ENCODE measurements at regions not wholly inside any gene's neighbourhood (a gene's known extent, or its start where the extent isn't known, plus 50 kb on each side); places are given as distances from the start of the nearest gene placed in this dataset.
"Not testable (repeated sequence)": the region's sequence is repeated elsewhere in the genome, so short reads cannot be mapped to it uniquely, and the experiment has no call there.

DNA sequence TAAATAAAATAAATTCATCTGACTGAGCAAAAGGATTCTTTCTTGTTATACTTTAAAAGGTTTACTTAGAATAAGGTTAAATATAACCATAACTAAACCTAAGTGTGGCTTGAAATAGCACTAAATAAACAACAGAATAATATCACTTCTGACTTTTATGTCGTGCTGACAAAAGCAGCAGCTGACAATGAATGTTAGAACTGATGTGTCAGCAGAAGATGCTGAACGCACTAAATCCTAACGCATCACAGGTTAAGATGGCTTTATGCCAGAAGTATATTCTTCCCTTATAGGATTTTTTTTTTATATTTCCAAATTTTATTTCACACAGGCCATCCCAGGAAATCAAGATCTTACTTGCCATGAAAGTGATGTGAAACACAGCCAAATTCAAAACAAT is 558.3 kb upstream of the NBEA start:
- Histone ChIP-seq H3K9ac (replicated peaks; ENCODE audit: extremely low read depth, insufficient read depth, low read length) (no peak overlapping the region), H3K36me3 (ENCODE audit: control insufficient read depth in 2 of 2, extremely low read depth in 1 of 2, insufficient read depth in 2 of 2, low read length in 2 of 2) (no peaks in the 10 kb centered on the region), H3K27me3 (ENCODE audit: control insufficient read depth in 2 of 2, insufficient read depth in 2 of 2, low read length in 2 of 2) (no peaks in the 10 kb centered on the region), H3K4me2 (ENCODE audit: insufficient read depth, low read length) (no peak overlapping the region), H3K4me3 (replicated peaks in 1 of 3; ENCODE audit: insufficient read depth in 1 of 3, low read depth in 1 of 3, low read length in 3 of 3) (no peak overlapping the region), H3K79me2 (ENCODE audit: control insufficient read depth, insufficient read depth, low read length) (no peaks in the 10 kb centered on the region), H2AFZ (ENCODE audit: low read depth, low read length) (no peak overlapping the region), H3K4me1 (ENCODE audit: control insufficient read depth, extremely low read depth, insufficient read depth, low read length) (no peaks in the 10 kb centered on the region), H3K27ac (ENCODE audit: insufficient read depth, low read depth, low read length) (no peak overlapping the region), H3K9me3 (replicated peaks; ENCODE audit: control insufficient read depth, insufficient read depth, low read length) (no peaks in the 10 kb centered on the region), H3K9me1 (replicated peaks; ENCODE audit: control insufficient read depth, extremely low read depth, insufficient read depth, low read length) (no peaks in the 10 kb centered on the region), H4K20me1 (replicated peaks; ENCODE audit: control insufficient read depth, extremely low read depth, insufficient read depth, low read length) (no peaks in the 10 kb centered on the region)
- BruUV-seq (replicated peaks): no TSS peak
- TF ChIP-seq POLR2AphosphoS5 (IDR thresholded peaks at IDR 0.05; ENCODE audit: insufficient read depth, low read depth, low read length): no peak
- TF ChIP-seq JUN (IDR thresholded peaks at IDR 0.05; ENCODE audit: borderline replicate concordance, insufficient read depth, insufficient read length, low read depth): no peak
- TF ChIP-seq POLR2A (IDR thresholded peaks at IDR 0.05; ENCODE audit: low read depth, low read length): no peak
- TF ChIP-seq, protein P1, sequence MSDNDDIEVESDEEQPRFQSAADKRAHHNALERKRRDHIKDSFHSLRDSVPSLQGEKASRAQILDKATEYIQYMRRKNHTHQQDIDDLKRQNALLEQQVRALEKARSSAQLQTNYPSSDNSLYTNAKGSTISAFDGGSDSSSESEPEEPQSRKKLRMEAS (IDR thresholded peaks at IDR 0.05; ENCODE audit: insufficient read depth, insufficient read length): no peak
- no peak for TF ChIP-seq FOS (IDR thresholded peaks at IDR 0.05; ENCODE audit: borderline replicate concordance, insufficient read depth, low read length)
- TF ChIP-seq MYC (IDR thresholded peaks at IDR 0.05; ENCODE audit: low read depth, low read length): no peak
- TF ChIP-seq GATA2 (IDR thresholded peaks at IDR 0.05; ENCODE audit: insufficient read depth, insufficient read length, low read depth, low read length): no peak
- TF ChIP-seq EZH2 (IDR thresholded peaks at IDR 0.05; ENCODE audit: borderline replicate concordance, low read depth, low read length, severe bottlenecking): no peak
- no peak for TF ChIP-seq CTCF (IDR thresholded peaks at IDR 0.05; ENCODE audit: extremely low read depth in 1 of 2, insufficient read depth in 1 of 2, low read depth in 1 of 2, low read length in 2 of 2)
- POLR2A ChIA-PET: no interaction called here
- CTCF ChIA-PET: no interaction called here
- dilution Hi-C loops (cut with MboI; ENCODE audit: extremely low pct_ligation_motif_present, low sequenced_read_pairs): no loop called here
- DNase-seq (ENCODE audit: low read depth, low spot score): no peak
- no peak for FAIRE-seq
- intact Hi-C loops (cut with micrococcal nuclease): no loop called here

- H3K27ac ChIP-seq (ENCODE audit: insufficient read depth, low read depth, low read length); H3K4me1 ChIP-seq (ENCODE audit: control insufficient read depth, extremely low read depth, insufficient read depth, low read length); H3K27me3 ChIP-seq (ENCODE audit: control insufficient read depth in 2 of 2, insufficient read depth in 2 of 2, low read length in 2 of 2); H2AFZ ChIP-seq (ENCODE audit: low read depth, low read length); dilution Hi-C loops (cut with MboI; ENCODE audit: extremely low pct_ligation_motif_present, low sequenced_read_pairs); H3K4me2 ChIP-seq (ENCODE audit: insufficient read depth, low read length); H3K9me3 ChIP-seq (replicated peaks; ENCODE audit: control insufficient read depth, insufficient read depth, low read length); BruUV-seq (replicated peaks); H3K9me1 ChIP-seq (replicated peaks; ENCODE audit: control insufficient read depth, extremely low read depth, insufficient read depth, low read length); H4K20me1 ChIP-seq (replicated peaks; ENCODE audit: control insufficient read depth, extremely low read depth, insufficient read depth, low read length); H3K79me2 ChIP-seq (ENCODE audit: control insufficient read depth, insufficient read depth, low read length); FAIRE-seq; H3K36me3 ChIP-seq (ENCODE audit: control insufficient read depth in 2 of 2, extremely low read depth in 1 of 2, insufficient read depth in 2 of 2, low read length in 2 of 2); intact Hi-C loops (cut with micrococcal nuclease); H3K4me3 ChIP-seq (replicated peaks in 1 of 3; ENCODE audit: insufficient read depth in 1 of 3, low read depth in 1 of 3, low read length in 3 of 3); H3K9ac ChIP-seq (replicated peaks; ENCODE audit: extremely low read depth, insufficient read depth, low read length); CTCF ChIA-PET; DNase-seq (ENCODE audit: low read depth, low spot score); POLR2A ChIA-PET: not testable (repeated sequence)
These were observed 555.8 kb upstream of the NBEA start for GRCh38 chr13:34386229-34386628.
